ENCODE measurements at regions not wholly inside any gene's neighbourhood (a gene's known extent, or its start where the extent isn't known, plus 50 kb on each side); places are given as distances from the start of the nearest gene placed in this dataset.
A peak's percentile ranks its signal among the peaks of the same experiment; 100 is the strongest.

GRCh38 chr7:46317256-46317655 is 396.2 kb upstream of the IGFBP3 start:
- 45 to 48% methylated on average over 6 of the region's 6 CpGs for WGBS, 2 experiments (ENCODE audit: low coverage in 1 of 2, low lambda C conversion rate in 2 of 2, missing lambda C conversion rate in 2 of 2)
- Histone ChIP-seq H3K27ac (peak overlapping the region; percentile 35), H3K9ac (no peak overlapping the region), H3K36me3 (ENCODE audit: low read depth) (no peaks in the 10 kb centered on the region), H3K4me2 (ENCODE audit: unreplicated experiment) (no peak overlapping the region), H4K20me1 (ENCODE audit: insufficient read depth) (no peaks in the 10 kb centered on the region), H3K4me1 (ENCODE audit: insufficient read depth) (peaks cover 21% of the 10 kb centered on the region), H3K9me2 (ENCODE audit: insufficient read depth) (no peaks in the 10 kb centered on the region), H3K79me2 (ENCODE audit: insufficient read depth) (no peaks in the 10 kb centered on the region), H2AFZ (peak overlapping the region; percentile 20; the same call in 1 of the 2 replicates), H3K27me3 (replicated peaks; ENCODE audit: insufficient read depth) (no peaks in the 10 kb centered on the region), H3K4me3 (no peak overlapping the region), H3K9me3 (ENCODE audit: low read depth) (no peaks in the 10 kb centered on the region), H3F3A (ENCODE audit: insufficient read depth) (peaks cover 16% of the 10 kb centered on the region)
- DNase-seq, result peak; percentile 57
- TF ChIP-seq EZH2phosphoT487 (IDR thresholded peaks at IDR 0.05; ENCODE audit: insufficient read depth, low read depth), result no peak
- no peak for TF ChIP-seq EZH2 (IDR thresholded peaks at IDR 0.05; ENCODE audit: insufficient read depth, poor library complexity, severe bottlenecking)
- in situ Hi-C loops (cut with MboI), result no loop called here

GRCh38 chr7:46315891-46316290 is 394.8 kb upstream of the IGFBP3 start:
- in situ Hi-C loops (cut with MboI), result no loop called here
- no peak for TF ChIP-seq EZH2phosphoT487 (IDR thresholded peaks at IDR 0.05; ENCODE audit: insufficient read depth, low read depth)
- TF ChIP-seq EZH2 (IDR thresholded peaks at IDR 0.05; ENCODE audit: insufficient read depth, poor library complexity, severe bottlenecking), result no peak
- Histone ChIP-seq H3K27me3 (replicated peaks; ENCODE audit: insufficient read depth) (no peaks in the 10 kb centered on the region), H3K9me2 (ENCODE audit: insufficient read depth) (no peaks in the 10 kb centered on the region), H3K4me1 (ENCODE audit: insufficient read depth) (peaks cover 21% of the 10 kb centered on the region), H2AFZ (no peak overlapping the region), H4K20me1 (ENCODE audit: insufficient read depth) (no peaks in the 10 kb centered on the region), H3K27ac (peak overlapping the region; percentile 36; the same call in 1 of the 2 replicates), H3K4me3 (no peak overlapping the region), H3K4me2 (ENCODE audit: unreplicated experiment) (peak overlapping the region; percentile 6), H3K36me3 (ENCODE audit: low read depth) (no peaks in the 10 kb centered on the region), H3K9ac (no peak overlapping the region), H3F3A (ENCODE audit: insufficient read depth) (peaks cover 16% of the 10 kb centered on the region), H3K9me3 (ENCODE audit: low read depth) (no peaks in the 10 kb centered on the region), H3K79me2 (ENCODE audit: insufficient read depth) (no peaks in the 10 kb centered on the region)
- WGBS, 2 experiments (ENCODE audit: low coverage in 1 of 2, low lambda C conversion rate in 2 of 2, missing lambda C conversion rate in 2 of 2), result 27 to 33% methylated on average over 5 of the region's 5 CpGs
- peak; percentile 81 for DNase-seq

- H3F3A ChIP-seq (ENCODE audit: insufficient read depth), result no peaks in the 10 kb centered on the region
- no peak overlapping the region for H3K4me3 ChIP-seq
- peak; percentile 79 for DNase-seq
- no peak overlapping the region for H3K9ac ChIP-seq
- peaks cover 8% of the 10 kb centered on the region; the same call in 1 of the 2 replicates for H3K4me1 ChIP-seq (ENCODE audit: insufficient read depth)
- H4K20me1 ChIP-seq (ENCODE audit: insufficient read depth), result no peaks in the 10 kb centered on the region
- WGBS, 2 experiments (ENCODE audit: low coverage in 1 of 2, low lambda C conversion rate in 2 of 2, missing lambda C conversion rate in 2 of 2), result 2 to 15% methylated on average over 1 of the region's 1 CpG
- H3K27me3 ChIP-seq (replicated peaks; ENCODE audit: insufficient read depth), result no peaks in the 10 kb centered on the region
- no peak overlapping the region for H3K27ac ChIP-seq
- no peak overlapping the region for H3K4me2 ChIP-seq (ENCODE audit: unreplicated experiment)
- peaks cover 8% of the 10 kb centered on the region for H3K9me3 ChIP-seq (ENCODE audit: low read depth)
- no peaks in the 10 kb centered on the region for H3K9me2 ChIP-seq (ENCODE audit: insufficient read depth)
- 0 out of 2 replicates have a peak, but pooled peaks cover 4% of the 10 kb centered on the region for H3K36me3 ChIP-seq (ENCODE audit: low read depth)
- H3K79me2 ChIP-seq (ENCODE audit: insufficient read depth), result no peaks in the 10 kb centered on the region
- TF ChIP-seq EZH2phosphoT487 (IDR thresholded peaks at IDR 0.05; ENCODE audit: insufficient read depth, low read depth) (no peak), EZH2 (IDR thresholded peaks at IDR 0.05; ENCODE audit: insufficient read depth, poor library complexity, severe bottlenecking) (no peak)
- no peak overlapping the region for H2AFZ ChIP-seq
- in situ Hi-C loops (cut with MboI), result no loop called here
These were observed 380.6 kb upstream of the IGFBP3 start for GRCh38 chr7:46301677-46302076.

GRCh38 chr7:46297515-46297914 is 376.4 kb upstream of the IGFBP3 start:
- H3K27ac ChIP-seq, result no peak overlapping the region
- H3K4me1 ChIP-seq (ENCODE audit: insufficient read depth), result peaks cover 17% of the 10 kb centered on the region
- 0 out of 2 replicates have a peak, but pooled peaks cover 4% of the 10 kb centered on the region for H3K36me3 ChIP-seq (ENCODE audit: low read depth)
- TF ChIP-seq EZH2 (IDR thresholded peaks at IDR 0.05; ENCODE audit: insufficient read depth, poor library complexity, severe bottlenecking), result no peak
- no peak for TF ChIP-seq EZH2phosphoT487 (IDR thresholded peaks at IDR 0.05; ENCODE audit: insufficient read depth, low read depth)
- no peak overlapping the region for H2AFZ ChIP-seq
- no peaks in the 10 kb centered on the region for H3K9me2 ChIP-seq (ENCODE audit: insufficient read depth)
- no peak overlapping the region for H3K4me2 ChIP-seq (ENCODE audit: unreplicated experiment)
- no peaks in the 10 kb centered on the region for H3K27me3 ChIP-seq (replicated peaks; ENCODE audit: insufficient read depth)
- H3K9me3 ChIP-seq (ENCODE audit: low read depth), result peaks cover 8% of the 10 kb centered on the region
- H3K9ac ChIP-seq, result no peak overlapping the region
- H4K20me1 ChIP-seq (ENCODE audit: insufficient read depth), result no peaks in the 10 kb centered on the region
- no peaks in the 10 kb centered on the region for H3K79me2 ChIP-seq (ENCODE audit: insufficient read depth)
- no peak overlapping the region for H3K4me3 ChIP-seq
- peaks cover 10% of the 10 kb centered on the region; the same call in 1 of the 2 replicates for H3F3A ChIP-seq (ENCODE audit: insufficient read depth)
- in situ Hi-C loops (cut with MboI), result no loop called here
- 92 to 95% methylated on average over 2 of the region's 2 CpGs for WGBS, 2 experiments (ENCODE audit: low coverage in 1 of 2, low lambda C conversion rate in 2 of 2, missing lambda C conversion rate in 2 of 2)
- no peak for DNase-seq

GRCh38 chr7:46296526-46296925 is 375.5 kb upstream of the IGFBP3 start:
- no peak overlapping the region for H3K4me3 ChIP-seq
- no peaks in the 10 kb centered on the region for H3K9me2 ChIP-seq (ENCODE audit: insufficient read depth)
- DNase-seq, result no peak
- TF ChIP-seq EZH2phosphoT487 (IDR thresholded peaks at IDR 0.05; ENCODE audit: insufficient read depth, low read depth) (no peak), EZH2 (IDR thresholded peaks at IDR 0.05; ENCODE audit: insufficient read depth, poor library complexity, severe bottlenecking) (no peak)
- peaks cover 8% of the 10 kb centered on the region for H3K9me3 ChIP-seq (ENCODE audit: low read depth)
- in situ Hi-C loops (cut with MboI), result no loop called here
- H3F3A ChIP-seq (ENCODE audit: insufficient read depth), result peaks cover 20% of the 10 kb centered on the region
- H4K20me1 ChIP-seq (ENCODE audit: insufficient read depth), result no peaks in the 10 kb centered on the region
- no peak overlapping the region for H2AFZ ChIP-seq
- no peaks in the 10 kb centered on the region for H3K27me3 ChIP-seq (replicated peaks; ENCODE audit: insufficient read depth)
- H3K9ac ChIP-seq, result no peak overlapping the region
- H3K36me3 ChIP-seq (ENCODE audit: low read depth), result 0 out of 2 replicates have a peak, but pooled peaks cover 4% of the 10 kb centered on the region
- 77 to 83% methylated on average over 1 of the region's 1 CpG for WGBS, 2 experiments (ENCODE audit: low coverage in 1 of 2, low lambda C conversion rate in 2 of 2, missing lambda C conversion rate in 2 of 2)
- H3K4me1 ChIP-seq (ENCODE audit: insufficient read depth), result peaks cover 22% of the 10 kb centered on the region
- H3K27ac ChIP-seq, result no peak overlapping the region
- no peak overlapping the region for H3K4me2 ChIP-seq (ENCODE audit: unreplicated experiment)
- no peaks in the 10 kb centered on the region for H3K79me2 ChIP-seq (ENCODE audit: insufficient read depth)

Data from GM23248 (cell line).